ENCODE measurements at regions not wholly inside any gene's neighbourhood (a gene's known extent, or its start where the extent isn't known, plus 50 kb on each side); places are given as distances from the start of the nearest gene placed in this dataset.

DNA sequence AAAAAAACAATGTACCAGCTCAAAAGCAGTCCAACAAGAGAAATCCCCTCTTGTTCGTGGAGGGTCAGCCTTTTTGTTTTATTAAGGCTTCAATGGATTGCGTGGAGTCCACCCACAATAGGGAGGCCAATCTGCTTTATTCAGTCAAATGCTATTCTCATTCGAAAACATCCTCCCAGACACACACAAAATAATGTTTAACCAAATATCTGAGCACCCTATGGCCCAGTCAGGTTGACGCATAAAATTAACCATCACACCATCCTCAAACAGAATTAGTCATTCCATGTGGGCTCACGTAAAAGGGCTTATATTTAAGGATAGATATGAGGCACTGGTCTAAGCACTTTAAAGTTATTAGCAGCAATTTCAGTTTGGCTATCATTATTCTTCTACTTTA is 58.9 kb upstream of the DEUP1 start:
- Histone ChIP-seq H3K27ac (replicated peaks in 1 of 4) (no peak overlapping the region), H3K4me3 (no peak overlapping the region), H3K27me3 (no peaks in the 10 kb centered on the region), H3K36me3 (no peaks in the 10 kb centered on the region), H3K4me1 (no peaks in the 10 kb centered on the region), H3K9me3 (no peaks in the 10 kb centered on the region)
- intact Hi-C loops (cut with DNase I) = no loop called here
- 85% methylated on average over 5 of the region's 5 CpGs for WGBS
- TF ChIP-seq POLR2A (IDR thresholded peaks at IDR 0.05; ENCODE audit: low read depth) (no peak), POLR2AphosphoS5 (IDR thresholded peaks at IDR 0.05) (no peak), EP300 (IDR thresholded peaks at IDR 0.05) (no peak)
- TF ChIP-seq, protein P1, sequence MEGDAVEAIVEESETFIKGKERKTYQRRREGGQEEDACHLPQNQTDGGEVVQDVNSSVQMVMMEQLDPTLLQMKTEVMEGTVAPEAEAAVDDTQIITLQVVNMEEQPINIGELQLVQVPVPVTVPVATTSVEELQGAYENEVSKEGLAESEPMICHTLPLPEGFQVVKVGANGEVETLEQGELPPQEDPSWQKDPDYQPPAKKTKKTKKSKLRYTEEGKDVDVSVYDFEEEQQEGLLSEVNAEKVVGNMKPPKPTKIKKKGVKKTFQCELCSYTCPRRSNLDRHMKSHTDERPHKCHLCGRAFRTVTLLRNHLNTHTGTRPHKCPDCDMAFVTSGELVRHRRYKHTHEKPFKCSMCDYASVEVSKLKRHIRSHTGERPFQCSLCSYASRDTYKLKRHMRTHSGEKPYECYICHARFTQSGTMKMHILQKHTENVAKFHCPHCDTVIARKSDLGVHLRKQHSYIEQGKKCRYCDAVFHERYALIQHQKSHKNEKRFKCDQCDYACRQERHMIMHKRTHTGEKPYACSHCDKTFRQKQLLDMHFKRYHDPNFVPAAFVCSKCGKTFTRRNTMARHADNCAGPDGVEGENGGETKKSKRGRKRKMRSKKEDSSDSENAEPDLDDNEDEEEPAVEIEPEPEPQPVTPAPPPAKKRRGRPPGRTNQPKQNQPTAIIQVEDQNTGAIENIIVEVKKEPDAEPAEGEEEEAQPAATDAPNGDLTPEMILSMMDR (IDR thresholded peaks at IDR 0.05) = no peak
- no peak for DNase-seq (ENCODE audit: extremely low spot score)

DNA sequence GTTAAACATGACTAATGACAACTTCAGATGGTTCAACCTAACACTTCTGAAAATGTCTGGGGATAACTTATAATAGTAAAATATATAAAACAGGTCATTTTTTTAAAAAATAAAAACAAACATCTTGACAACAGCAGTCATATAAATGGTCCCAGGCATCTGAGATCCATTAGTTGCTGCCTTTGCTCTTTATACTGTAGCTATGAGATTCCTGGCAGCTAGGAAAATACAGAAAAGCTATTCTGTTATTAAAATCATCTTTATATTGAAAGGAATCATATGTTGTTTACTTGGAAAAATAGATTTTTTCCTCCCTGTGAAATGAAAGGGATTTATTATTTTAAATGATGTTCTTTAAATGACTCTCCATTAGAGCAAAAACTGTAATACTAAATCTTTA is 55.7 kb upstream of the DEUP1 start:
- no peaks in the 10 kb centered on the region for H3K9me3 ChIP-seq
- H3K27me3 ChIP-seq = no peaks in the 10 kb centered on the region
- TF ChIP-seq POLR2AphosphoS5 (IDR thresholded peaks at IDR 0.05) (no peak), EP300 (IDR thresholded peaks at IDR 0.05) (no peak), POLR2A (IDR thresholded peaks at IDR 0.05; ENCODE audit: low read depth) (no peak)
- TF ChIP-seq, protein P1 (IDR thresholded peaks at IDR 0.05) = no peak
- H3K36me3 ChIP-seq = no peaks in the 10 kb centered on the region
- intact Hi-C loops (cut with DNase I) = no loop called here
- H3K27ac ChIP-seq (replicated peaks in 1 of 4) = no peak overlapping the region
- peaks cover 0 to 3% (median 0%) of the 10 kb centered on the region in 4 donors for H3K4me1 ChIP-seq
- DNase-seq (ENCODE audit: extremely low spot score) = no peak
- H3K4me3 ChIP-seq = no peak overlapping the region

DNA sequence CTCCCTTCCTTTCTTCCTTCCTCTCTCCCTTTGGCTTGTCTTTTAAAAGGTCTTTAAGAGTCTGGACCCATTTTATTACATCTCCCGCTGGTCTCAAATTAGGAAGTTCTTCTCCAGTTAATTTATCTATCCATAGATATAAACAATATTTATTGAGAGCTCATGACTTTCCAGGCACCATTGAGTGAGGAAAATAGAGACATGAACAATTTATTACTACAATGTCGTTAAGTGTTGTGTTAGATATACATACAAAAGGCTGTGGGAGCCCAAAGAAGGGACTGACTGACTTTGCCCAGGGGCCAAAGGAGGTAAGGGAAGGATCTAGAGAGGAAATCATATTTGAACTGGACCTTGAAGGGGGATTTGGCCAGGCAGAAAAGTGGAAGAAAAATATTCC is 51.6 kb upstream of the DEUP1 start:
- WGBS = 77% methylated on average over 2 of the region's 2 CpGs
- DNase-seq (ENCODE audit: extremely low spot score) = no peak
- TF ChIP-seq EP300 (IDR thresholded peaks at IDR 0.05) (no peak), POLR2A (IDR thresholded peaks at IDR 0.05; ENCODE audit: low read depth) (no peak), POLR2AphosphoS5 (IDR thresholded peaks at IDR 0.05) (no peak)
- TF ChIP-seq, protein P1 (IDR thresholded peaks at IDR 0.05) = no peak
- Histone ChIP-seq H3K4me1 (peaks cover 0 to 4% (median 0%) of the 10 kb centered on the region in 4 donors), H3K9me3 (no peaks in the 10 kb centered on the region), H3K4me3 (no peak overlapping the region), H3K36me3 (no peaks in the 10 kb centered on the region), H3K27me3 (no peaks in the 10 kb centered on the region), H3K27ac (replicated peaks in 1 of 4) (no peak overlapping the region)
- intact Hi-C loops (cut with DNase I) = no loop called here

DNA sequence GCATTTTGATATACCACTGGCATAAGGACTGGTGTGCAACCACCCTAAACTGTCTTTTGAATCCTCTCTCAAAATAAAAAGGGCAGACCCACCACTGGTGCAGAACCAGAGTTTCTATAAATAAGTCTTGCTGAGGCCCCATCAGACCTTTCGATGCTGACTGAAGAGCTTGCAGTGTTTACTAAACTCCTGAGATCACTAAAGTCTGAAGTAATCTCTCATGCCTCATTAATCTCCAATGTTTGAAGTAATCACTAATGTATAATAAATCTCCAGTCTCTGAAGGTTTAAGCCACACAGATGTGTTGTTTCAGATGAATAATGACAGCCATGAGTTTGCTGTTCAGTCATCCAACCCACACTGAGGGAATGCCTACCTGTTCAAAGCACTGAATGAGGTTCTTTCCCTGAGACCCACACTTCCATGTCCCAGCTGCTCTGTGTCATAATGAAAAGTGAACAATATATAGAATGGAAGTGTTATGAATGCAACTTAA is 50.6 kb upstream of the DEUP1 start:
- 31% methylated on average over 1 of the region's 1 CpG for WGBS
- no peak for TF ChIP-seq POLR2A (IDR thresholded peaks at IDR 0.05; ENCODE audit: low read depth)
- TF ChIP-seq, protein P1 (IDR thresholded peaks at IDR 0.05) = no peak
- no peak for TF ChIP-seq POLR2AphosphoS5 (IDR thresholded peaks at IDR 0.05)
- no peaks in the 10 kb centered on the region for H3K27me3 ChIP-seq
- H3K27ac ChIP-seq (replicated peaks in 1 of 4) = no peak overlapping the region
- H3K36me3 ChIP-seq = no peaks in the 10 kb centered on the region
- DNase-seq (ENCODE audit: extremely low spot score) = no peak
- H3K4me1 ChIP-seq = peaks cover 0 to 4% (median 0%) of the 10 kb centered on the region in 4 donors
- H3K4me3 ChIP-seq = no peak overlapping the region
- intact Hi-C loops (cut with DNase I) = no loop called here
- H3K9me3 ChIP-seq = no peaks in the 10 kb centered on the region
